ENCODE measurements at regions not wholly inside any gene's neighbourhood (a gene's known extent, or its start where the extent isn't known, plus 50 kb on each side); places are given as distances from the start of the nearest gene placed in this dataset.

DNA sequence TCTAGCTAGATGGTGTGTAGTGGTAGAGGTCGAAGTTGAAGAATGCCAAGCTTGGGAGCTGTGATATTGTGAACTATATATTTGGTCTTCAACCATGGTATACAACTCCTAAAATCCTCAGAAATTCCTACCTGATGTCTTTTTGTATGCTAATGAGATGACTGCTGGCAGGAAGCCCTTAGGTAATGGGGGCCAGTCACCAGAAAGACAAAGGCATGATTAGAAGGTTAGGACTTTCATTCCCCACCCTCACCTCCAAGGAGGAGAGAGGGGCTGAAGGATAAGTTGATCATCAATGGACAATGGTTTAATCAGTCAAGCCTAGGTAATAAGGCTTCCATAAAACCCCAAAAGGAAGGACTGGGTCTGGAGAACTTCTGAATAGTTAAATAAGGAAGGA is 285.7 kb upstream of the POU5F2 start:
- TF ChIP-seq, protein P1, sequence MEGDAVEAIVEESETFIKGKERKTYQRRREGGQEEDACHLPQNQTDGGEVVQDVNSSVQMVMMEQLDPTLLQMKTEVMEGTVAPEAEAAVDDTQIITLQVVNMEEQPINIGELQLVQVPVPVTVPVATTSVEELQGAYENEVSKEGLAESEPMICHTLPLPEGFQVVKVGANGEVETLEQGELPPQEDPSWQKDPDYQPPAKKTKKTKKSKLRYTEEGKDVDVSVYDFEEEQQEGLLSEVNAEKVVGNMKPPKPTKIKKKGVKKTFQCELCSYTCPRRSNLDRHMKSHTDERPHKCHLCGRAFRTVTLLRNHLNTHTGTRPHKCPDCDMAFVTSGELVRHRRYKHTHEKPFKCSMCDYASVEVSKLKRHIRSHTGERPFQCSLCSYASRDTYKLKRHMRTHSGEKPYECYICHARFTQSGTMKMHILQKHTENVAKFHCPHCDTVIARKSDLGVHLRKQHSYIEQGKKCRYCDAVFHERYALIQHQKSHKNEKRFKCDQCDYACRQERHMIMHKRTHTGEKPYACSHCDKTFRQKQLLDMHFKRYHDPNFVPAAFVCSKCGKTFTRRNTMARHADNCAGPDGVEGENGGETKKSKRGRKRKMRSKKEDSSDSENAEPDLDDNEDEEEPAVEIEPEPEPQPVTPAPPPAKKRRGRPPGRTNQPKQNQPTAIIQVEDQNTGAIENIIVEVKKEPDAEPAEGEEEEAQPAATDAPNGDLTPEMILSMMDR (IDR thresholded peaks at IDR 0.05): no peak
- TF ChIP-seq EP300 (IDR thresholded peaks at IDR 0.05; ENCODE audit: low read depth) (no peak), POLR2A (IDR thresholded peaks at IDR 0.05) (no peak)

Data from transverse colon (tissue), 3 donors.